ENCODE measurements at regions not wholly inside any gene's neighbourhood (a gene's known extent, or its start where the extent isn't known, plus 50 kb on each side); places are given as distances from the start of the nearest gene placed in this dataset.

DNA sequence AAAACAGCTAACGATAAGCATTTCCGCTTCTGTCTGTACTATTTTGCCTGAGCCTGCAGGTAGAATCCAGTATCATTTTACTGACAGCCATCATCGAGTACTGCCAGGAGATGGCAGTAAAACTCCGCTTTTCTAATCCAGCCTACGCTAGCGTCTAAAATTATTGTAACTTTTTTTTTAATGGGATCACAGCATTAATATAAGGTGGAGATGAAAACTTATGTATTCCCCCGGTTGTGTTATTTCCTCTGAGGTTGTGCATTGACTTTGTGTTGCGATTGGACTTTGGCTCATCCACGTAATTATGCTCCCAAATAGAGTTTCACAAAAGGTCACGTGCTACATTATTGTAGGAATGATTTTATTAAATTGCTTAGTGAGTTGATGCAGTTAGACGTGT, 248.1 kb downstream of the C4orf33 start:
- no peak overlapping the region for H3K9ac ChIP-seq (ENCODE audit: low read depth, low read length)
- H4K91ac ChIP-seq (ENCODE audit: insufficient read depth, low read depth, low read length), result no peak overlapping the region
- H2AK9ac ChIP-seq (replicated peaks; ENCODE audit: low read depth, low read length, poor library complexity), result no peak overlapping the region
- ChIA-PET CTCF (no interaction called here), POLR2A (ENCODE audit: unreplicated experiment) (no interaction called here)
- no peak overlapping the region for H3K4me3 ChIP-seq (ENCODE audit: insufficient read depth, low read depth, low read length)
- H3K4me2 ChIP-seq (ENCODE audit: low read depth, low read length), result no peak overlapping the region
- H4K20me1 ChIP-seq (ENCODE audit: insufficient read depth, low read length), result no peaks in the 10 kb centered on the region
- H3K14ac ChIP-seq (replicated peaks; ENCODE audit: low read depth, low read length), result no peak overlapping the region
- dilution Hi-C loops (cut with HindIII; ENCODE audit: low sequenced_read_pairs, unreplicated experiment) (no loop called here), intact Hi-C loops (cut with micrococcal nuclease) (loop anchor here (5.0 to 10.0 kb wide), 3 partner anchors 469 to 1152 kb away; partner anchors contain the start of gene PGRMC2), in situ Hi-C loops (cut with MboI; ENCODE audit: low sequenced_read_pairs) (no loop called here)
- ATAC-seq (ENCODE audit: low read depth), result peak; percentile 35; the same call in 1 of the 2 replicates
- H3K23ac ChIP-seq (ENCODE audit: low read depth, low read length), result no peak overlapping the region
- H2BK20ac ChIP-seq (ENCODE audit: low read depth, low read length), result no peak overlapping the region
- H2BK120ac ChIP-seq (ENCODE audit: low read depth, low read length), result no peak overlapping the region
- H3K27me3 ChIP-seq (ENCODE audit: control insufficient read depth, insufficient read depth, low read length), result no peaks in the 10 kb centered on the region; the same call in 1 of the 2 replicates
- no peak overlapping the region for H2AK5ac ChIP-seq (ENCODE audit: low read depth, low read length)
- H3K9me3 ChIP-seq (ENCODE audit: control insufficient read depth, insufficient read depth, low read length), result no peaks in the 10 kb centered on the region
- BruUV-seq (replicated peaks), result no TSS peak
- H3K18ac ChIP-seq (ENCODE audit: low read depth, low read length), result no peak overlapping the region
- no peak overlapping the region for H2BK15ac ChIP-seq (ENCODE audit: low read depth, low read length)
- H3K9me1 ChIP-seq (ENCODE audit: insufficient read depth, low read length), result no peaks in the 10 kb centered on the region
- no peak overlapping the region for H3K4ac ChIP-seq (ENCODE audit: low read depth, low read length)
- no peak overlapping the region for H3K56ac ChIP-seq (ENCODE audit: extremely low read depth, insufficient read depth, low read length)
- no peaks in the 10 kb centered on the region for H3K4me1 ChIP-seq (ENCODE audit: control insufficient read depth, insufficient read depth, low read length)
- H2AFZ ChIP-seq (replicated peaks; ENCODE audit: low read length, poor library complexity), result no peak overlapping the region
- no peak overlapping the region for H3K27ac ChIP-seq (ENCODE audit: insufficient read depth, low read length)
- peak; percentile 27 for DNase-seq
- no peak overlapping the region for H2BK5ac ChIP-seq (ENCODE audit: low read depth, low read length, poor library complexity, severe bottlenecking)
- H3K36me3 ChIP-seq (ENCODE audit: control insufficient read depth, insufficient read depth, low read length), result no peaks in the 10 kb centered on the region
- 67% methylated on average over 1 of the region's 11 CpGs; no CpG with 5 or more reads in 1 of the 2 experiments for WGBS, 2 experiments (ENCODE audit: extremely low coverage in 2 of 2, insufficient read length in 1 of 2)
- H4K5ac ChIP-seq (ENCODE audit: low read depth, low read length), result no peak overlapping the region
- H4K8ac ChIP-seq (ENCODE audit: low read depth in 2 of 2, low read length in 2 of 2), result no peak overlapping the region
- TF ChIP-seq RFX5 (IDR thresholded peaks at IDR 0.05; ENCODE audit: low read depth, low read length) (no peak), RAD21 (IDR thresholded peaks at IDR 0.05; ENCODE audit: low read length) (peak; percentile 45)
- TF ChIP-seq, protein P1, sequence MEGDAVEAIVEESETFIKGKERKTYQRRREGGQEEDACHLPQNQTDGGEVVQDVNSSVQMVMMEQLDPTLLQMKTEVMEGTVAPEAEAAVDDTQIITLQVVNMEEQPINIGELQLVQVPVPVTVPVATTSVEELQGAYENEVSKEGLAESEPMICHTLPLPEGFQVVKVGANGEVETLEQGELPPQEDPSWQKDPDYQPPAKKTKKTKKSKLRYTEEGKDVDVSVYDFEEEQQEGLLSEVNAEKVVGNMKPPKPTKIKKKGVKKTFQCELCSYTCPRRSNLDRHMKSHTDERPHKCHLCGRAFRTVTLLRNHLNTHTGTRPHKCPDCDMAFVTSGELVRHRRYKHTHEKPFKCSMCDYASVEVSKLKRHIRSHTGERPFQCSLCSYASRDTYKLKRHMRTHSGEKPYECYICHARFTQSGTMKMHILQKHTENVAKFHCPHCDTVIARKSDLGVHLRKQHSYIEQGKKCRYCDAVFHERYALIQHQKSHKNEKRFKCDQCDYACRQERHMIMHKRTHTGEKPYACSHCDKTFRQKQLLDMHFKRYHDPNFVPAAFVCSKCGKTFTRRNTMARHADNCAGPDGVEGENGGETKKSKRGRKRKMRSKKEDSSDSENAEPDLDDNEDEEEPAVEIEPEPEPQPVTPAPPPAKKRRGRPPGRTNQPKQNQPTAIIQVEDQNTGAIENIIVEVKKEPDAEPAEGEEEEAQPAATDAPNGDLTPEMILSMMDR (conservative IDR thresholded peaks at IDR 0.05; ENCODE audit: low read depth, low read length), result peak; percentile 55
- no peaks in the 10 kb centered on the region for H3K79me1 ChIP-seq (ENCODE audit: low read depth in 1 of 2, low read length in 2 of 2)

Data from IMR-90 (cell line).